HG02623 (cell line): ENCODE measurements at regions not wholly inside any gene's neighbourhood (a gene's known extent, or its start where the extent isn't known, plus 50 kb on each side); places are given as distances from the start of the nearest gene placed in this dataset.
"Not testable (repeated sequence)": the region's sequence is repeated elsewhere in the genome, so short reads cannot be mapped to it uniquely, and the experiment has no call there.

Experiments used
- ATAC-seq: cut with Tn5 transposase; IDR thresholded peaks from one replicate; pipeline ENCODE4 v1.9.1; 2021; ENCODE audit warnings: moderate library complexity; ENCODE audit not compliant: unreplicated experiment

- not testable (repeated sequence) for ATAC-seq
Observed at GRCh38 chr1:206311611-206312273, 108.4 kb downstream of the SRGAP2 start.

DNA sequence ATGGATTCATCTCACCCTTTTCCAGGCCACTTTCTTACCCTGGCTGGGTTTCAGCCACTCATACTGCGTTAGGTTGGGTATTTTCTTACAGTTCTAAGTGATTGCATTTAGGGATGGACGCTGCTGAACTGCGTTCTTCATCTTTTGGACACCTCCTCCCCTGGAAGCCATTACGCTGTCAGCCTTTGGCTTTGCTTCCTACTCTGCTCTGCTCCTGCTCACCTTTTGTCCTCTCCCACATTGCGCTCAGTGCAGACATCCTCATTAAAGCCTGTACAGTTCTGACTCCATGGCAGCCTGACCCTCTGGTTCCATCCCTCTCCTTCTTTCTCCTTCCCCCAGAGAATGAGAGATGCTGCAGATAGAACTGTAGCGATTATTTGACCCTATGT, 108.9 kb downstream of the SRGAP2 start:
- not testable (repeated sequence) for ATAC-seq

GRCh38 chr1:206314951-206315636, 111.8 kb downstream of the SRGAP2 start:
- ATAC-seq, result not testable (repeated sequence)

DNA sequence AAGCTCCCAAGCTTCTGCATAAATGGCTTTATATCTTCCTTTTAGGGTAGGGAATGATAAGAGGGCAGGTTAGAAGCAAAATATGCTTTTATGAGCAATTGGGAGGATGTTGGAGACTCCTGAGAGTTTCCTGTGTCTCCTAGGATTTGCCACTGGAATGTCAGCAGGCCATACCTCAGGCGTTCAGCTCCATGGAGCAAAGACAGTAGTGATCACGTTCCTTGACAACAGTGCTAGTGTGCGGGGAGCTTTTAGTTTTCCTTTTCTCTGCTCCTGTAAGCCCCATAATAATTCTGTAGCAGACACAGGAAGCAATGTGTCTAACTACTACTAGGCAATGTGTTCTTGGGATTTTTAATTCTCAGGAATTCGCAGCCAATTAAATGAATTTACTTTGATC, 113.6 kb downstream of the SRGAP2 start:
- not testable (repeated sequence) for ATAC-seq

GRCh38 chr1:206317878-206318514, 114.7 kb downstream of the SRGAP2 start:
- not testable (repeated sequence) for ATAC-seq

- ATAC-seq, result not testable (repeated sequence)
Observed at GRCh38 chr1:206320227-206320626, 116.9 kb downstream of the SRGAP2 start.

DNA sequence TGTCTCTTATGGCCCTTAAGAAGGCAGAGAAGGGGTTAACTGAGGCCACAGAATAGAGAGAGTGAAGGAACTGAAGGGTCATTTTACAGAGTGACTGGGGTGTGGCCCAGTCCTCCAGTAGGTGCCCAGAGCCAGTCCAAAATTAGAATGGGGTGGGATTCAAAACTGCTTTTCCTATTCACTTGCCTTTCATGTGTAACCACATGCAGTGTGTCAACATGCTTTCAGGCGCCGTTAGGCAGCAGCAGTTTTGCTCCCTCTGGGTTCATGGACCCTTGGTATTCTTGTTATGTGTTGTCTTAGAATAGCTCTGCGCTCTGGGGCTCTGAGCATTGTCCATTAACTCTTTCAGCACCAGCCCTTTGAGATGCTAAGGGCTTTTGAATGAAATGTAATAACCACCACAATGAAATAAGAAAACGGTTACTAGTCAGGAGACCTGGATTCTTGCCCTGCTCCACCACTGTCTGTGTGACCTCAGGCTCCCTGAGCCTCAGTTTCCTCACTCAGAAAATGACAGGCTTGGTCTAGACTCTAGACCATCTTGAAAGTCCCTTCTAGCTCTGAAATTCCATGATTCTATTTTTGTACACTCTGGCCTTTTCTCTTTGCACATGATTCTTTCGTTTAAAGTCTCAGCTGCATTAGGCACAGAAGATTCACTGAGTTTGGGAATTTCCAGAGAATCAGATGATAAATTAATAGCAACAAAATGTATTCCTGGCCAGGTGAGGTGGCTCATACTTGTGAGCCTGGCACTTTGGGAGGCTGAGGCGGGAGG, 123.0 kb downstream of the SRGAP2 start:
- ATAC-seq, result not testable (repeated sequence)

DNA sequence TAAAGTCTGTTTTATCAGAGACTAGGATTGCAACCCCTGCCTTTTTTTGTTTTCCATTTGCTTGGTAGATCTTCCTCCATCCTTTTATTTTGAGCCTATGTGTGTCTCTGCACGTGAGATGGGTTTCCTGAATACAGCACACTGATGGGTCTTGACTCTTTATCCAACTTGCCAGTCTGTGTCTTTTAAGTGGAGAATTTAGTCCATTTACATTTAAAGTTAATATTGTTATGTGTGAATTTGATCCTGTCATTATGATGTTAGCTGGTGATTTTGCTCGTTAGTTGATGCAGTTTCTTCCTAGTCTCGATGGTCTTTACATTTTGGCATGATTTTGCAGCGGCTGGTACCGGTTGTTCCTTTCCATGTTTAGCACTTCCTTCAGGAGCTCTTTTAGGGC, 128.3 kb downstream of the SRGAP2 start:
- ATAC-seq, result not testable (repeated sequence)

DNA sequence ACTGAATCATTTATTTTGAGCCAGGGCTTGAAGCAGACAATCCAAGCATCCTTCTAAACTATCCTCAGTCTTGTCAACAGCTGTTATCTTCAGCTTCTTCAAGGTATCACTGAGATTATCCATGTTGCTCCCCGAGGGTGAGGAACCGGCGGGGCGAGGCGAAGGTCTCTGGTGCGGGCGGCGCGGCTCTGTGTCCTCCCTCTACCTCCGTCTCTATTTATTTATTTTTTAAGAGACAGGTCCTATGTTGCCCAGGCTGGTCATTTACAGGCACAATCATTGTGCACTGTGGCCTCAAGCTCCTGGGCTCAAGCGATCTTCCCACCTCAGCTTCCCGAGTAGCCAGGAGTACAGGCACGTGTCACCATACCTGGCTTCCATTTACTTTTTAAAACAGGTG, 130.0 kb downstream of the SRGAP2 start:
- not testable (repeated sequence) for ATAC-seq

DNA sequence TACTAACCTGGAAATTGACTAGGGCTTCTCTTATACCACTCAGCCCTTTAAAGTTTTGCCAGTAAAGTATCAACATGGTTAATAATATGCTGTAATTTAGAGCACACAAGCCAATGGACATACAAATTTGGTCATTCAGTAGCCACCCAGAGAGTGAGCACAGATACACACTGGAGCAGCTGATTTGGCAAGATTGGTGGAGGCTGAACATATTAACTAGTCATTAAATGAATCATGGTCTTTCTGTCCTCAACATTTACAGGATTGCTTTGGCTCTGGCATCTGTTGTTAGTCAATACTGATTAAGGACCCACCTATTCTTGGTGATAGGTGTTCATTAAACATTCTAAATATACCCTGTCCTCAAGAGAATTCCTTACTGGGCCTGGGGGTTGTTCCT, 130.6 kb downstream of the SRGAP2 start:
- not testable (repeated sequence) for ATAC-seq

- ATAC-seq, result not testable (repeated sequence)
Observed at GRCh38 chr1:206334481-206334880, 131.1 kb downstream of the SRGAP2 start.

- not testable (repeated sequence) for ATAC-seq
Observed at GRCh38 chr1:206335162-206335561, 131.8 kb downstream of the SRGAP2 start.

- ATAC-seq, result not testable (repeated sequence)
Observed at GRCh38 chr1:206335875-206336846, 132.8 kb downstream of the SRGAP2 start.

GRCh38 chr1:206337024-206337423, 133.3 kb upstream of the IKBKE start:
- ATAC-seq, result not testable (repeated sequence)

DNA sequence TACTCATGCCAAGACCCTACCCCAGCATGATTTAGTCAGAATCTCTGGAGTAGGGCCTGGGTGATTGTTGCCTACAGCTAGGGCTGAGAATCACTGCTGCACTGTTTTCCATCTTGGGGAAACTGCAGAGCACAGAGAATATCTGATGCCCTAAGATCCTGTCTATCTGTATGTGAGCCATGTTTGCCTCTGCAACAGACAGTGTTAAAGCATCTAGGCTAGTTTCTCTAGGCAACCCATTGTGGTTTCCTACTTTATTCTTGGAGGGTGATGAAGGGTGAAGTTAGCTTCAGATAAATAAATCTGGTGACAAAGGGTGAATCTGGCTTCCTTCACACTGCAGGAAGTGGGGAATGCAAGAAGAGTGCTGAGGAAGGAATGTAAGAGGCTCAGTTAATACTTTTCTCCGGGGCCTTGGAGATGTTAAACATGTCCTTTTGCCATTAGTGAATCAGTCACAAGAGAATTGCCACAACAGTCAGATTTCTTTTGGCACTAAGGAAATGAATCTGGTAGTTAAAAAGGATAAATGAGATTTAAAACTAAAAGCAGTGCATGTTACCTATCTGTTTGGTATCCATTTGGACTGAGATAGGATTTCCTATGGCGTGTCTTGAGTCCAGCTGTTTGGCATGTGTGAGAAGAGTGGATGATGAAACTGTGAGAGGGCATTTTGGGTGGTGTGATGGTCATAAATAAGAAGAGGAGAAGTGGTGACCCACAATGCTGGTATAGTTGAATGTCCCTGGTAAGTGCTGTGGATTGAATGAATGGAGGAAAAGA, 119.6 kb upstream of the IKBKE start:
- ATAC-seq, result not testable (repeated sequence)

DNA sequence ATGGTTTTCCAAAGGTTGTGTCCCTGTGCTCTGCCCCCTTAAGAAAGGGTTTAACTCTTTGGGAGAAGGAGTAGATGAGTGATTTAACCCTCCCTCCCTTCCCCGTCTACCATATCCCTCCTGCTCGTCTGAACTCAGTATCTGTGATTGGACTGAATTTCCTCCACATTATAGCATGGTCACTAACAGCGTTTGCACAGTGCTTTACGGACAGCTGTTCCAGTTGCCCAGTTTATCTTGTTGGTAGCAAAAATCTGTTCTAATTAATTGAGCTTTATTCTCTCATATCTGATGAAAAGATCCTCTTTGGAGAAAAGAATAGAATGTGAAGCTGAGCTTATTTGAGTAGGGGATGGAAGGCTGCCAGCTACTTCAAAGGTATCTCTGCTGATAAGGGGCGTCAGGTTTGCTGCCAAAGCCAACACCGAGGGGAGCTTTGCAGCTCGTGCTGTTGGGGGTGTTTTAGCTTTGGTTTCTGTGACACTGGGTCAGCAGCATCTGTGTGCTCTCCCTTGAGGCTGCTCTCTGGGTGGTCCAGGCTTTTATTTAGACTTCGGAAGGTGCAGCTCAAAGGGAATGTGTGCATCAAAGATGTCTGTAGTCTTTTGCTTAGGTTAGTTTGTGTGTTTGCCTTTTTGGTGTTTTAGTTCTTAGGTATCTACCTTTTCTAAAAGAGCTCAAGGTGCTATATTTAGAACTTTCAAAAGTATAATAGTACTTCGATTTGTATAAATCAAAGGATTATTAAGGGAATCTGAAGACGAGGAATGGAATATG, 118.8 kb upstream of the IKBKE start:
- not testable (repeated sequence) for ATAC-seq

- ATAC-seq, result not testable (repeated sequence)
Observed at GRCh38 chr1:206356310-206356709, 114.0 kb upstream of the IKBKE start.

- ATAC-seq, result not testable (repeated sequence)
Observed at GRCh38 chr1:206357962-206358361, 112.3 kb upstream of the IKBKE start.
